ENCODE measurements at regions not wholly inside any gene's neighbourhood (a gene's known extent, or its start where the extent isn't known, plus 50 kb on each side); places are given as distances from the start of the nearest gene placed in this dataset.
"Not testable (repeated sequence)": the region's sequence is repeated elsewhere in the genome, so short reads cannot be mapped to it uniquely, and the experiment has no call there.

DNA sequence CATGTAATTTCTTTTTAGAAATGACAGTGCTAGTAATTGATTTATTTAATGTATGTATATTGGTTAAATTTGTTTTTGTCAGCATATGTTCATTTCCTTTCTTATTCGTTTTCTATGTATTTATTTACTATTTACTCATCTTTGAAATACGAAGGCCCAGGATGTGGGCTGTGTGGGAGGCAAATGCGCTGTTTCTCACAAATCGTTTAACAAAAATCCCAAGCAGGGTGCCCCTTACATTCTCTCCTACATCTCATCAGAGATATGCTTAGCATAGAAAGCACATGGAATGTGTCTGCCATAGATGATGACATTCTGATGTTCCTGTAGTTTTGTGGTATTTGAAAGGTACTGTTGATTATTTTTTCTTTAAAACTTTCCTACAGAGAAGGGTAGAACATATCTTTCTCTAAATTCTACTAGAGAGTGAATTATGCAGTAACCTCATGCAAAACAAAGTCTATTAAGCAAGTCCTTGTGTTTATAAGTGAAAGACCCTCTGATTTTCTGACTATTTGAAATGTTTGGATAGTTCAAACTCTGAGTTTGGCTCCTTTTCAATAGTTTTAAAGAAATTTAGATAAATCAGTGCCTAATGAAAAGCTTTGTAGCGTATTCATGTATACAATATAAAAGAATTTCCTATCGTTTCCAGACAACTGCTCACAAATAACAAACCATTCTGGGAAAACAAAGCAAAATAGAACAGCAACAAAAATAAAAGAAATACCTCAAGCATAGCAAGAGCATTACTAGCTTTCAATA lies 111.1 kb upstream of the VGLL3 start:
- DNase-seq, result no peak

DNA sequence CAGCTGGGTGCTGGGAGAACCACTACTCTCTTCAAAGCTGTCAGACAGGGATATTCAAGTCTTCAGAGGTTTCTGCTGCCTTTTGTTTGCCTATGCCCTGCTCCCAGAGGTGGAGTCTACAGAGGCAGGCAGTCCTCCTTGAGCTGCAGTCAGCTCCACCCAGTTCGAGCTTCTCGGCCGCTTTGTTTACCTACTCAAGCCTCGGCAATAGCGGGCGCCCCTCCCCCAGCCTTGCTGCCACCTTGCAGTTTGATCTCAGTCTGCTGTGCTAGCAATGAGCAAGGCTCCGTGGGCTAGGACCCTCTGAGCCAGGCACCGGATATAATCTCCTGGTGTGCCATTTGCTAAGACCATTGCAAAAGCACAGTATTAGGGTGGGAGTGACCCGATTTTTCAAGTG lies 106.8 kb upstream of the VGLL3 start:
- DNase-seq, result not testable (repeated sequence)

DNA sequence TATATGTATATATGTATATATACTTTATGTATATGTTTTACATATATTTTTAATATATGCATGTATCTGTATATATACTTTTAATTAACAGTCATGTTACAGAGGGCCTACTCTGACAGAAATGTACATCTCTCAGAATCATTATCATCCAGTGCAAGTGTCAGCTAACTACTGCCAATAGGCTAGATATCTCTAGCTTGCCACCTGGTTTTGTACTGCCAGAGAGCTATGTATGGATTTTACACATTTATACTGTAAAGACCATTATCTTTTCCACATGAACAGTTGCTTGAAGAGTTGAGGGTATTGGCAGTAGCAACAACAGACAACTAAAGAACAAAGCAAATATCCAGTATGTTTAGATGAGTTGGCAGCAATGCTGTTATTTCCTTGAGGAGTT lies 99.7 kb upstream of the VGLL3 start:
- DNase-seq, result no peak

DNA sequence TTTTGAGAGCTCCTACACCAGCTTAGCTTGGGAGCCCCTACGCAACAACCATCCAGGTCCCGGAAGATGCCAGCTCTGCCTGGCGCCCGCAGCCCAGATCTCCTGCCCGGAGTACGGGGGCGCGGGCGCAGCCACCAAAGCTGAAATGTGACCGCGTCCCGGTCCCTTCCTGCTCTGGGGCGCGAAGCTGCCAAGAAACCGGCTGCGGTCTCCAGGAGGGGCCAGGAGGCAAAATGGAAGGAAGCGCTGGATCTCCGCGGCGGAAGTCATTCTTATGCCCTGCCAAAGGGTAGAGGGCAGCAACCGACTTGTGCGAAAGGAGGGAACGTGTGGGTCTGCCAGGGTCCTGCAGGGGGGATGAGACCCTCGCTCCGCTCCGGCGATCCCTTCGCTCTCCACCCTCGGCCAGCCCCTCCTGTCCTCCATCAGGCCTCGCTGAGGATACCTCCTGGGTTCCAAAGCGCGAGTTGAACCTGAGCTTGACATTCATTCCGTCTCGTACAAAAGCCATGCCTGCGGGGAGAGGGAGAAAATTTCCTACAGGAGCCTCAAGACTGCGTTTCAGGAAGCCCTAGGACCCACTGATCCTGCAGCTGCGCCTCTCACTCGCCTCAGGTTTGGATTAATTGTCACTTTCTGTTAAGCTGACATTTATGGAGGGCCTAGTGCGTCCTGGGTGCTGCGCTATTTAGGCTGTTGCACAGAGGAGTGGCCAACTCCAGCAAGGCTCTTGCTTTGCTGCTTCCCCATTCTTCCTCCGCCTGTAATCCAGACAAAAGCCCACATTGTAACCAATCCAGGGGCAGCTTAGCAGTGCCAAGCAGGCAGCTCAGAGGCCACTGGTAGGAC lies 98.3 kb upstream of the VGLL3 start:
- DNase-seq, result no peak

DNA sequence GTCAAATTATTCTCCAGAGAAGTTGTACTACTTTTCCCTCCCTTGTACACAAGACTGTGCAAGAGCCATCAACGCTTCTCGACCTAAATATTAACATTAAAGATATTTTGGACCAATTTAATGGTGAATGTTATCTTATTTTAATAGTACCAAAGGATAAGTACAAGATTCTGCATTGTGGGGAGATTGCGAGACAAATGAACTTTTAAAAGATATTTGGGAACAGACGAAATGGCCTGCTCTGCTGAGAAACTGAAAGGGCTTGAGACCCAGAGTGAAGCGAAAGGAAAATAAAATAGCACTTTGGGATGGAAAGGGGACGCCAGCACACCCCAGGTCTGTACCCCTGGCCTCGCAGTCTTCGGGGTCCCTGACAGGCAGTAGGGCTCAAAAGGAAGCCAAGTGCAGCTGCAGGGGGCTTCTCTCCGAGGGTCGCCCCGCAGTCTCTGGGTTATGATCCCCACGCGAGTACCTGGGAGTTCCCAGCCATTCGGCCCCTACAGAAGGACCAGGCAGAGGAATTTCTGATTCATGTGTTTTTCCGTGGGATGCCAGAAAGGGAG lies 97.6 kb upstream of the VGLL3 start:
- no peak for DNase-seq

DNA sequence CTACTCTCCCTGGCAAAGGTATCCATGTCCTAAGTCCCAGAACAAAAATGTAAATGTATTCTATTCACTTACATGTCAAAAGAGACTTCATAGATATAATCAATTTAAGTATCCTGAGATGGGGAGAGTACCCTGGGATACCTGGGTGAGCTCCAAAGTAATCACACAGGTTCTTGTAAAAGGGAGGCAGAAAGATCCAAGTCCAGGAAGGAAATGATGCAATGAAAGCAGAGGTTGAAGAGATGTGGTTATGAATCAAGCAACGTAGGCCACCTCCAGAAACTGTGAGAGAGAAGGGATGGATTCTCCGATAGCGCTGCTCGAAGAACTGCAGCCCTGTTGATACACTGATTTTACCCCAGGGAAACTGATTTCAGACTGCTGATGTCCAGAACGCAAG lies 93.9 kb upstream of the VGLL3 start:
- DNase-seq, result no peak

DNA sequence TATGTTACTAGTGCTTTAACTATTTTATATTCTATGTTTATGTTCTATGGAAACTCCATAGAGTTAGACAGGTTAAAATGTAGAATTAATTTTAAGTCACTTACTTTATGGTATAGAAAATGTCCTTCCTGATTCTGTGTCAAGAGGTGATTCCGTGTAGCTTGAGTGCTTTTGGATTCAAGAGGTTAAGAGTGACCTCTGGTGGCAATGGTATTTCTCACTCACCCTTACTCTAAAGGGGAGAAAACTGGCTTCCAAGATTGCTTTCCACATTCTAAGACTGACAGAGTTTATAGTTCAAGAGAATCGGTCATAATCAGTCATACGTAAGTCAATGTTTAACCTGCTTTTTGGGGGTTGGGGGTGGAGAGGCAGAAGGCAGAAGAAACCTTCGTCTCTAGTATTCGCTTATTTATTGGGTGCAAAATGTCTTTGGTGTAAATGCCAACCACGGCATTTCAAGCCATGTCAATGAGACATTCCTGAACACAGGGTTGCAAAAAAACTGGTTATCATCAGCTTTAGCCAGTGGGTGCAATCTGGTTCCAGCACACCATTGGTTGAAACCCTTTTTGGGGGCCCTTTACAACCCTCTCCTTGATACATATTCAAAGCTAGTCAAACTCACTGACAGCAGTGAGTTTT lies 92.0 kb upstream of the VGLL3 start:
- no peak for DNase-seq

DNA sequence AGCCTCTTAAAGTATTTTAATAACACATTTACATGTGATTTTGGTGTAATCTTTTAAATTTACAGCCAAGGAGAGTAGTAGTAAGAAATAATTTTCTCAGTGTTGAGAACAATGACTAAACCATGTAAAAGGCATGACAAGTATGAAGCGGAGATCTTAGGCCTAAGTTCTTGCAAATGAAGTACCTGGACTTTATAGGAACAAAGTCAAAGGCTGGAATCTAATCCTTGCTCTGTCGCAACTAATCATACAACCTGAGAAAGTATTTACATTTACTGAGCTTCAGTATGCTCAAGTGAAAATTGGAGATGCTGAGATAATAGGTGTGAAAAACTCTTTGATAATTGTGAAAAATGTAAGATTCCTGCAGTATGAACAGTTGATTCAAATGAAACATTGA lies 86.4 kb upstream of the VGLL3 start:
- DNase-seq, result no peak

DNA sequence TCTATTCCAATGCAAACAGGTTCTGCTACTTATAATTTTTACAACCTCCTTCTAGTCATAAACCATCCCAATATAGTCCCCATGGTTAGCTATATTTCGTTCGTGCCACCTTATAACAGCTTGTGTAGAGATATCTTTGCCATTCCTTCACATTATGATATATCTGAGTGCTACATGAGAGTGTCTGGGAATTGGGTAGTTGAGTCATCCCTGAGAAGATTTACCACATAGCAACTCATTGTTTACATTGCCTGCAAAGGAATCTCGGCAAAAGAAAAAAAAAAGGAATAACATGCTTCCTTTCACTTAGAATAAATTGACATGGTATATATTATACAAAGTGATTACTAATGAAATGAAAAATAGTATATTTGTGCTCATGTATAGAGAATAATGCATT lies 86.0 kb upstream of the VGLL3 start:
- no peak for DNase-seq

DNA sequence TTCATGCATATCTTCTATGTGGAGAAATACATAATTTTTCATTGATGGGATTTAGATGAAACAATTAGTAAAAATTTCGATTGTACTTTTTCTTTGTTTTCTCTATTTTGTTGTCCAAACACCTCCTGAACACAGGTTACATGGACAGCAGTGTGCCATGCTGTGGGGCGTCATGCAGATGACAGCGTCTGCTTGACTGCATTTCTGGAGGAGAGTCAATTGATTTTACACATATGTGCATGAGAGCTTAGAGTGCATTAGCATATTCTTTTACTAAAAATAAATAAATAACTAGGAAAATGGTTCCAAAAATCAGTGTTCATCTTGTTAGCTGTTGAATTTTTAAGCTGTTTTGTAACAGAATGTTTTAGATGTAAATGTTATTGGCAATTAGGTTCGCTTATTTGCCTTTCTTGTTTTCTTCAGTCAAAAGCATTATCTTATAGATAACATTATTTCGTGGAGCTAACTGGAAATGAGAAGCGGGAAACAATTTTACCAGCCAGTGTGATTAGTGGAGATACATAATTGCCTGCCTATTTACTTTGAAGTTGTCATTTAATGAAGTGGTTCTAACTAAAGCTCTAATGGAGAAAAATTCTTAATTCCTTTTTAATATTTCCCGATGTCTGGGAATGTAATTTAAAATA lies 82.7 kb upstream of the VGLL3 start:
- DNase-seq, result no peak

DNA sequence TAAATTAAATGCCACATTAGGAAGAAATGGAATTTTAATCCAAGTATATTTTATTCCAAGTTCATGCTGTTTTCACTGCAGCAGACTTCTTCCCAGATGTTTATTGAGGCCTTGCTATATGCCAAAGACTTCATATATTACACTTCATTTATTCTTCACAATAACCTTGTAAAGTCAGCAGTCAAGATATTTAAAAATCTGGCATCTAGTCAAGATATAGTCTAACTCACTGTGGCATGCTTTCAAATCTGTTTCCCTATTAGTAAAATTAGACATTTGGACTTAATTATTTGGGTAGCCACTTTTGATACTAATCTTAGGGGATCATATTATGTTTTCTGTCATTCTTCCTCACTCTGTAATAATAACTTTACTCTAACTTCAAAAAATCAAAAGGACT lies 81.5 kb upstream of the VGLL3 start:
- no peak for DNase-seq

DNA sequence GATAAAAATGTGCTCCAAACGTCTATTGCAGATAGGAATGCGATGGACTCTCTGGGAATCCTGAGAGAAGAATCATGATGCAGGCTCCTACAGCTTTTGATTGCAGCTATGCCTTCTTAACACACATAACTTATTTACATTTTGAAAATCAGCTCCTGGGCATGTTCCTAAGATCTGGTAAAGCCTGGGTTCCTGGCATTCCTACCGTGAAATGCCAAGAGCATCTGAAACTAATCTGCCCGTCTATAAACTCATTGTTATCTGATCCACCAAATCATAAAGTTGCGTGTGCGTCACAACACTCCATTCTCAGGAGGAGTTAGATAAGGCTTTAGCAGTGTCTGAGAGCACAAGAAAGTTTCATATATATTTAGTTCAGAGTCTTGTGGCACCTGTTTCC lies 79.0 kb upstream of the VGLL3 start:
- DNase-seq, result no peak

DNA sequence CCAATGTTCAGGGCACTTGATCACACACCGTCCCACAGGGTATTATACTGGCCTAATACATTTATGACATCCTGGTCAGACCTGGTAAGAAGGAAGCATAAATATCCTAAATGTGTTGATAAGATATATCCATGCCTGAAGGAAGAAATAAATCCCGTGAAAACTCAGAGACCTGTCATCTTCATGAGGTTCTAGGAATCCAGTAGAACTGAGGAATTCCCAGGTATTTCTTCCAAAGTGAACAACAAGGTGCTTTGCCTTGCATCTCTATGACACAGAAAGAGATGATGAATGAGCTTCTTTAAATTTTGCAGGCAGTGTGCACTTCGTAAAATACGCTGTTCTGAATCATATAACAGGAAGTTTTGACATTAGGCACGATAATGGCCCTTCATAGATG lies 78.1 kb upstream of the VGLL3 start:
- no peak for DNase-seq

DNA sequence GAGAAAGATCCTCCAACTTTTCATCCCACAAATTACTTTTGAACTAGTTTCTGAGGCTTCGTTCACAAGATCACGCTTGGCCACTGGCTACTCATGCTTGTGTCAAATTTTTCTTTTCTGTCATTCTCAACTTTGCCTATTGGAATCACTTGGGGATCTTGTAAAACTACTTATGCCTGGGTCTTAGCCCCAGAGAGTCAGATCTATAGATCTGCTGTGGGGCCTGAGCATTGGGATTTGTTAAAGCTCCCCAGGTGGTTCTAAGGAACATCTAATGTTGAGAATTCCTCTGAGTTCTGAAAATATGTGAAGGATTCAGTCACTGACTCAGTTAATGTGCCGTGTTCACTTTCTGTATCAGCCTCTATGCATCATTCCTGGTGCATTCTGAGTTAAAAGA lies 71.7 kb upstream of the VGLL3 start:
- no peak for DNase-seq

DNA sequence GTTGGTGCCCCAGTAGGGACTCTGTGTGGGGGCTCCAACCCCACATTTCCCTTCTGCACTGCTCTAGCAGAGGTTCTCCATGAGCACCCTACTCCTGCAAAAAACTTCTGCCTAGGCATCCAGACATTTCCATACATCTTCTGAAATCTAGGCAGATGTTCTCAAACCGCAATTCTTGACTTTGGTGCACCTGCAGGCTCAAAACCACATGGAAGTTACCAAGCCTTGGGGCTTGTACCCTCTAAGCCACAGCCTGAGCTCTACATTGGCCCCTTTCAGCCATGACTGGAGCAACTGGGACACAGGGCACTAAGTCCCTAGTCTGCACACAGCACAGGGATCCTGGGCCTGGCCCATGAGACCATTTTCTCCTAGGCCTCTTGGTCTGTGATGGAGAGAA lies 66.5 kb upstream of the VGLL3 start:
- no peak for DNase-seq

DNA sequence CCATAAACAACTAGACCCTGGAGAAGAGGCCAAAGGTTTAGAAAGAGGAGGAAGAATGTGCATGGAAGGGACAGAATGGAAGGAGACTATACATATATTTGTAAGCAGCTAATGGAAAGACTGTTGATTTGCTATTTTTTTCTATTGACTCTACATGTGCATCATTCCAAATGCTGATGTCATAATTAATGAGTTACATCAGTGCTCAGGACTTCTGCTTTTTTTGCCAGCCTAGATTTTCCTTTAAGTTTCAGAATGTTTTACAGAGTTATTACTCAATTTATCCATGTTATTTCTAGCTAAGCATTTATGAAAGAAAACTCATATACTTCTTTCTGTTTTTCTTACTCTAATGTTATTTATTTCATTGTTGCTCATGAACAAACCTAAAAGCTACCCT lies 62.6 kb upstream of the VGLL3 start:
- no peak for DNase-seq

DNA sequence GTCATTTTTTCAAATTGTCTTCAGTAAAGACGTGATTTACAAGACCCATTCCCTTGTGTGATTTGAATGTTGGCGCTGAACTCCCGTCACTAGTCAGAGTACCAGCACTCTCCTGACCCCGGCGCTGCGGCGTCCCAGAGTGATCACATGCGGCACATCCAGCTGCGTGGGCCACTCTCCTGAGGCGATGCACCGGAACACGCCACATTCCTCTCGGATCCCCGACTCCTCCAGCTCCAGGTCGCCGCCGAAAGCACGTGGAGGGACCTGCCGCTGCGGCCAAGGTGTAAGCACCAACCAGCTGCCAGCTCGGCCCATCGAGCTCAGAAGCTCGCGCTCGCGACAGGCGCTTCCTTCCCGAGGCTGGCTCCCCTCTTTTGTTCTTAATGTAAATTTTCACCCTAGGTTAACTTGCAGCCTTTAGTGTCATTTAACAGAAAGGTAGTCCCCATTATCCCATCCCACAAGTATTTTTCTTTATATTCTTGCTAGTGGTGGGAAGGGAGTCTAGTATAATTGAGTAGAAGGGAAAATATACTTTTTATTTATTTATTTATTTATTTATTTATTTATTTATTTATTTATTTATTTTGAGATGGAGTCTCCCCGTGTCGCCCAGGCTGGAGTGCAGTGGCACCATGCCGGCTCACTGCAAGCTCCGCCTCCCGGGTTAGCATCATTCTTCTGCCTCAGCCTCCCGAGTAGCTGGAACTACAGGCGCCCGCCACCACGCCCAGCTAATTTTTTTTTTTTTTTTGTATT lies 61.7 kb upstream of the VGLL3 start:
- no peak for DNase-seq

DNA sequence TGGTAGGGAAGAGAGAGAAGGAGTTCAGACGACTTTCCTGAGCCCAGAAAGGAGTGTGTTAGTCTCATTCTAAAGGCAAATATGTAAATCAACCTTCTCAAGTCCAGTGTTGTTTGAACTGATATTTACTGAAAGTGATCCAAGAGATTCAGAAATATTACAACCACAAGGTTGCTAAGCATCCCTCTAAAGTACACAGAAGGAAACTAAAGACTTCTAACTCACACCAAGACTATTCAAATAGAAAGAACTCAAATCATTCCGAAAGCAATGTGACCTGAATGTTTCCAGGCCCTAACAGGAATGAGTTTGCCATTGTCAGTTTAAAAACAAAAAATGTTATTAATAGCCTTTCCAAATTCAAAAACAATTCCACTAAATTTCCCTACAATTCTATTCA lies 56.9 kb upstream of the VGLL3 start:
- no peak for DNase-seq

DNA sequence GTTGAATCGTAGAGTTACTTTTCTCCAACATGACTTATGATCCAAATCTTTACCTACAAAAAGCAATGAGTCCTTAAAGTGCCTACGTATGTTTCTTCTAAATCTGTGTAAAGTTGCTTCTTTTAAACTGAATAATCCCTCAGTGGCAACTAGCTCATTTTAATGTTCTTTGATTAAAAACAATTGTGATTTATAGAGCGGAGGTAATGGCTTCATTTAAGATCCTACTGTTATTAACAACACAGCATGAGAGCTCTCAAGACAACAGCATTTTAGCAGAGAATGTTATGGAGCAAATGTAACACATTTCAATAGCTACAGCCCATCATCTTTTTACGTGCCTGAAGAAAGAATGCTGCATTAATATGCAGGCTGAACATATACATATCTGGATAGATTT lies 55.3 kb upstream of the VGLL3 start:
- DNase-seq, result no peak

DNA sequence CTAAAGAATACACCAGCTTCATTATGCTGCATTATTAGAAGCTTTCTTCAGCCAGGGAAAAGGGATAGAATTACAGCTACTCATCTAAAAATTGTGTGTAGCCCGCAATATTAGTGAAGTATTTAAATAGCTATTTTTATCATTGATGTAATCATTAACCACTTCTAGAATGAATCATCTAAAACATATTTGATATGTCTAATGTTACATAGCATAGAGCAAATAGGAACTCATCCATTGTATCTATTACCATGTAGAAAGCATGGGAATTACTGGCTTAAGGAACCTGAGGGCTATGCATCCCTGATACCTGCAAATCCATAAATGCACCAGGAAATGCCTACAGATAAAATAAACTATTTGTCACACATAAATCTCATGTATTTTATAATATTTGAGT lies 54.5 kb upstream of the VGLL3 start:
- DNase-seq, result no peak

DNA sequence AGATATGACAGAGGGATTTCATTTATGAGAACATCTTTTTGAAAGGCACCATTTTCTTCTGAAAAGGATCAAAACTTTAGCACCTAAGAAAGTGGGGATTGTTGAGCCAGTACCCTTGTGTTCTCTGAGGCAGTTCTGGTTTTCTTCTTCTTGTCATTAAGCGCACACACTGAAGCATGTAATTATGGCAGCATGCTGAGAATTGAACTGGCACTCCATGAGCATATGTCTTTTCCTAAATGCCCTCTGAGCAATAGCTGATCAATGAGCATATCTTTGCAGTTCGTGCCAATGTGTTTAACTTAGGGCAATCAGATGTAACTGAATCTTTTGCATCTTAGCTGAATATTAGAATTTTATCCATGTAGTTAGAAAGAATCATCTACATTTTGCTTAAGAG lies 53.9 kb upstream of the VGLL3 start:
- DNase-seq, result no peak

DNA sequence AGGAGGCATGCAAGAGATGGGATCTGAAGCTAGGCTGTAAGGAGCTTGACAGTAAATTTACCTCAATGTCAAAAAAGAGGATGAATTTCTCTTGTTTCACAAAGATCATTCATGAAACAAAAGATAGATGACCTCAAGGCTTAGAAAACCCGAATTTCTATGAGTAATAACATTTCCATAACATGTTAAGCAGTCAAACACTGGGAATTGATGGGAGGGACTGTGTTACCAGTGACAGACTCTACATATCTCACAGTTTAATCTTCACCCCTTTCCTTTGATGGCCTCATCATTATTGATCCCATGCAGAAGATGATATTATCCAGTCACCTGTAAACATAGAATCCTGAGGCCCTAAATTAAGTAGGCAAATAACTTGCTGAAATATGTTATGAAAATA lies 53.5 kb upstream of the VGLL3 start:
- DNase-seq, result no peak
